ENCODE measurements at regions not wholly inside any gene's neighbourhood (a gene's known extent, or its start where the extent isn't known, plus 50 kb on each side); places are given as distances from the start of the nearest gene placed in this dataset.
"Not testable (repeated sequence)": the region's sequence is repeated elsewhere in the genome, so short reads cannot be mapped to it uniquely, and the experiment has no call there.

DNA sequence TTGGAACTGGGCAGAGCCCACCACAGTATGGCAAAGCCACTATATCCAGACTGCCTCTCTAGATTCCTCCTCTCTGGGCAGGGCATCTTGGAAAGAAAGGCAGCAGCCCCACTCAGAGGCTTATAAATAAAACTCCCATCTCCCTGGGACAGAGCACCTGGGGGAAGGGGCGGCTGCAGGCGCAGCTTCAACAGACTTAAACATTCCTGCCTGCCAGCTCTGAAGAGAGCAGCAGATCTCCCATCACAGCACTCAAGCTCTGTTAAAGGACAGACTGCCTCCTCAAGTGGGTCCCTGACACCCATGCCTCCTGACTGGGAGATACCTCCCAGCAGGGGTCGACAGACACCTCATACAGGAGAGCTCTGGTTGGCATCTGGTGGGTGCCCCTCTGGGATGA, 193.6 kb downstream of the MREG start:
- CTCF ChIA-PET: interaction anchor here (0.6 to 1.2 kb wide), 4 partner anchors 9 to 949 kb away, joined by 3 read pairs; no protein-coding TSS in a partner anchor
- H3K4me1 Mint-ChIP-seq; H3K27ac Mint-ChIP-seq; H3K9me3 Mint-ChIP-seq; DNase-seq; H3K4me3 Mint-ChIP-seq; POLR2A ChIA-PET; H3K36me3 Mint-ChIP-seq (ENCODE audit: low read depth): not testable (repeated sequence)
- H3K27me3 Mint-ChIP-seq: peaks cover 31% of the 10 kb centered on the region

DNA sequence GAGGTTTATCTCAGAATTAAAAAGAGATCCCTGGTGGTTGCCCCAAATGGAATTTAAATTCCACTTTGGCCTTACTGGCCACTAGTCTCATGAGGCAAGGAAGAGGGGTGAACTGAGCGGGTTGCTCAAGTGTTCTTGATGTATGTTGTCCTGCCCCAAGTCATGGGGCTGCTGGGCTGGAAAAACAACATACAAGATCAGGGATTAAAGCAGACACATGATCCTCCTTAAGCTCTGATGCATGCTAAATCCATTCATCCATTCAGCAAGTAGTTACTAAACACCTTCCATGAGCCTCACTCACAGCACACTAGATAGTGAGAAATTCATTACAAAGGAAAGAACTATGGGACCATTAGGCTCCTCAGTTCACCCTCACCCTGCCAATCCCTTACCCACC, 196.3 kb downstream of the MREG start:
- no peak for DNase-seq
- ChIA-PET POLR2A (no interaction called here), CTCF (interaction anchor here (1.3 kb wide), 1 partner anchor 12 kb away, joined by 4 read pairs; no protein-coding TSS in a partner anchor)
- Mint-ChIP-seq H3K36me3 (ENCODE audit: low read depth) (peaks cover 1% of the 10 kb centered on the region), H3K27me3 (peaks cover 14% of the 10 kb centered on the region), H3K27ac (no peak overlapping the region), H3K9me3 (peaks cover 4% of the 10 kb centered on the region), H3K4me3 (no peak overlapping the region), H3K4me1 (peaks cover 9% of the 10 kb centered on the region)

DNA sequence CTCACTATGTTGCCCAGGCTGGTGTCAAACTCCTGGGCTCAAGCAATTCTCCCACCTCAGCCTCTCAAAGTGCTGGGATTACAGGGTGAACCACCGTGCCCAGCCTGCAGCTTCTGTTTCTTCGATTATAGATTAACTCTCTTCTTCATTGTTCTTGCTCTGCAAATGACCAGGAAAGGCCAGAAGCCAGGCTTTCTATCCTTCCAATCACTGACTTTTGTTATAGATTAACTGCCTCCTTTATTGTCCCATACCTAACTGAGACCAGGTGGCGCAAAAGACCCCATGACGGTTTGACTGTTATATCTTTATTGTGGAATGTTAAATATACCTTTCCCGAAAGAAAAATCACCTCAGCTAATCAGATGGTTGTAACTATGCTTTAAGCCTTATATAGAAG, 196.9 kb downstream of the MREG start:
- no peak for DNase-seq
- Mint-ChIP-seq H3K36me3 (ENCODE audit: low read depth) (peaks cover 1% of the 10 kb centered on the region), H3K4me3 (no peak overlapping the region), H3K27ac (no peak overlapping the region), H3K9me3 (peaks cover 3% of the 10 kb centered on the region), H3K4me1 (peaks cover 15% of the 10 kb centered on the region), H3K27me3 (peaks cover 11% of the 10 kb centered on the region)
- POLR2A ChIA-PET: no interaction called here
- CTCF ChIA-PET: no interaction called here

DNA sequence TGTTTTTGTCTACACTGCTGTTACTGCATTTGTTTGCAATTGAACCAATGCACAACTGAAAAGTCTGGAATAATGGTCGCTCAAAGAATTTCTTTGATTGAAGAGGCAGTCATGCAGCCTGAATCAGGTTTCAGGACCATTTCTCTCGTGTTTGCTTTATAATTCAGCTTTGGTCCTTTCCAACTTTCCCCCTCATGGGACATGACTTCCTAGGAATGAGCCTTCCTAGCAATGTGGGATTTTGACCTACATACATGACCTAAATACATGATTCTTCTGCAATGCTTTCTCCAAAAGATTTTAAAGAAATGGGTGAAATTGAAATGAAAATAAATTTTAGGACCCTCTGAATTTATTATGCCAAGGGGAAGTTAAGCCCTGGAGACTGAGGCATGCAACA, 197.4 kb downstream of the MREG start:
- Mint-ChIP-seq H3K27me3 (peaks cover 7% of the 10 kb centered on the region), H3K27ac (no peak overlapping the region), H3K4me3 (no peak overlapping the region), H3K36me3 (ENCODE audit: low read depth) (peaks cover 1% of the 10 kb centered on the region), H3K4me1 (peaks cover 19% of the 10 kb centered on the region), H3K9me3 (no peaks in the 10 kb centered on the region)
- CTCF ChIA-PET: no interaction called here
- POLR2A ChIA-PET: no interaction called here
- DNase-seq: no peak

DNA sequence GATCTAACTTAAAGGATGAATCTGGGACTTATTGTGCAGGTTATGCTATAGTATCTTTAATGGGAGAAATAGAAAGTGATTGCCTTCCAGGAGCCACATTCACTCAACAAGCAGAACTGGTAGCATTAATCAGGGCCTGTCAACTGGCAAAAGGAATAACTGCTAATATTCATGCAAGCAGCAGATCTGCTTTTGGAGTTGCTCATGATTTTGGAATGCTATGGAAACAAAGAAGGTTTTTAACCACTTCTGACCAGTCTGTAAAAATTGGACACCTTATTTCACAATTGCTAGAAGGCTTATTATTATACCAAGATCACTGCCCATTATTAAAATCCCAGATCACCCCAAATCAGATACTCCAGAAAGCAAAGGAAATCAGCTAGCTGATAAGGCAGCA, 200.4 kb downstream of the MREG start:
- Mint-ChIP-seq H3K36me3 (ENCODE audit: low read depth) (peaks cover 1% of the 10 kb centered on the region), H3K4me1 (peaks cover 25% of the 10 kb centered on the region), H3K4me3 (no peak overlapping the region), H3K27me3 (peaks cover 3% of the 10 kb centered on the region), H3K9me3 (no peaks in the 10 kb centered on the region), H3K27ac (no peak overlapping the region)
- DNase-seq: no peak
- ChIA-PET CTCF (no interaction called here), POLR2A (no interaction called here)

DNA sequence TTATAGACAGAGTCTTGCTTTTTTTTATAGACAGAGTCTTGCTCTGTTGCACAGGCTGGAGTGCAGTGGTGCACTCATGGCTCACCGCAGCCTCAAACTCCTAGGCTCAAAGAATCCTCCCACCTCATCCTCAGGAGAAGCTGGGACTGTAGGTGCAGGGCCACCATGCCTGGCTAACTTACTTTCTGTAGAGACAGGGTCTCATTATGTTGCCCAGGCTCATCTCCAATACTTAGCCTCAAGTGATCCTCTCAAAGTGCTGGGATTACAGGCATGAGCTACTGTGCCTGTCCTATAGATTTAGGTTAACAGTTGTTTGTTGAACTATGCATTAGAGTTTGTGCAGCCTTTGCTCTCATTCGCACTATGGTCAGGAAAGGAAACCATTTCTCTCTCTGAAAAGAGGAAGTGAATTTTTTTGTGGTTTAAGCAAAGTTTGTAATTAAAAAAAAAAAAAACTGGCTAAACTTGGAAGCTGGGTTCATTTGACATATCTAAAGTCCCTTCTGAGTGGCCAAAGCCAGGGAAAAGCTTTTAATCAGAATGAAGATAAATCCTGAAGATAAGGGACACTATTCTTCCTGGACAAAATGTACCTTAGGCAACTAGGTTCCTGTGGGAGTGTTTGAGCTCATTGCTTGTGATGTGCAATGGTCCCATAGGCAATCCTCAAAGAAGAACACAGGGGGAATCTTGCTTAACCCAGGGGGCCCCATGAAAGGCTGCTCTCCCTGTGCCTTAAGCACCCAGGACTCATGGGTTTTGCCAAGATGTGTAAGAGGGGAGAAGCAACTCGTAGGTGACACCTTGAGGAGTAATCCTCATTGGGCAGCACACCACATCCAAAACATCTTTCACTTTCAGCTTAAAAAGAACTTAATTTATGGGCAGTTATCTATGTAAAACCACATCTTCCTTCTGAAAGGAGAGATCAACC, 201.7 kb downstream of the MREG start:
- Mint-ChIP-seq H3K27ac (peak overlapping the region; percentile 83), H3K27me3 (peaks cover 7% of the 10 kb centered on the region), H3K4me1 (peaks cover 25% of the 10 kb centered on the region), H3K9me3 (no peaks in the 10 kb centered on the region), H3K4me3 (no peak overlapping the region), H3K36me3 (ENCODE audit: low read depth) (peaks cover 1% of the 10 kb centered on the region)
- ChIA-PET CTCF (interaction anchor here (1.0 kb wide), 1 partner anchor 15 kb away, joined by 3 read pairs; no protein-coding TSS in a partner anchor), POLR2A (no interaction called here)
- DNase-seq: peak; percentile 6

DNA sequence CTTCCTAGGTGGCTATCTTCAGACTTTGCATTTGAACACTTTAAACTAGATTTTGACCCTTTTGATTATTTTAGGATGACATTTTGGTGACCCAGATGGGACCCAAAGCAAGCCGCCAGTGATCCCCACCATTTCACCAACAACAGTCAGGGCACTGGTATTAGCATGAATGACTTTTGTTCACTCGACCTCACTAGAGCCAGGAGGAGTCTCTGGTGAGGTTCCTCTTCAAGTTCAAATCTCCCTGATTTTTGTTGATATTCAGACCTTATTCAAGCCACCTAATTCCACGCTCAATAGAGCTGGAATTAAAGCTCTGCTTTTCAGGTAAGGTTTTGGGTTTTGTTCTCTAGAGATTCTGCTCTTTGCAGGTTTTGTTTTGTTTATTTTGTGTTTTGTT, 202.3 kb downstream of the MREG start:
- Mint-ChIP-seq H3K4me3 (no peak overlapping the region), H3K4me1 (peaks cover 25% of the 10 kb centered on the region), H3K9me3 (no peaks in the 10 kb centered on the region), H3K27ac (no peak overlapping the region), H3K36me3 (ENCODE audit: low read depth) (peaks cover 1% of the 10 kb centered on the region), H3K27me3 (peaks cover 5% of the 10 kb centered on the region)
- ChIA-PET POLR2A (no interaction called here), CTCF (no interaction called here)
- no peak for DNase-seq

DNA sequence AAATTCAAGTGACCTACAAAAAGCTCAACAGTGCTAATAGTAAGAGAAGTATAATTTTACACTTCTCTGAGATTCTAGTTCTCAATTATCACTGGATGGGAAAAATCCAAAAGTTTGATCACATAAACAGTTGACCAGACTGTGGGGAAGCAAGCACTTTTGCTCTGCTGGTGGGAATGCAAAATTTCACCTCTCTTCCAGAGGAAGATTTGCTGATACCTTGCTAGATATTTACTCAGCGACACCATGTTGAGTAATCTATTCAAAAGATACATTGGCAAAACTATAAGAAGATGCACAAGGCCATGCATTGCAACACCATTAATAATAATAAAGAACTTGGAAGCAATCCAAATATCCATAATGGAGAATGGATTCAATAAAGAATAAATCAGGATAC, 204.4 kb downstream of the MREG start:
- no peak for DNase-seq
- POLR2A ChIA-PET: no interaction called here
- H3K36me3 Mint-ChIP-seq (ENCODE audit: low read depth): peaks cover 1% of the 10 kb centered on the region
- H3K27me3 Mint-ChIP-seq: peaks cover 5% of the 10 kb centered on the region
- CTCF ChIA-PET: interaction anchor here (0.7 kb wide), 1 partner anchor 10 kb away, joined by 3 read pairs; no protein-coding TSS in a partner anchor
- H3K27ac Mint-ChIP-seq: no peak overlapping the region
- no peak overlapping the region for H3K4me3 Mint-ChIP-seq
- H3K9me3 Mint-ChIP-seq: no peaks in the 10 kb centered on the region
- H3K4me1 Mint-ChIP-seq: peaks cover 25% of the 10 kb centered on the region

DNA sequence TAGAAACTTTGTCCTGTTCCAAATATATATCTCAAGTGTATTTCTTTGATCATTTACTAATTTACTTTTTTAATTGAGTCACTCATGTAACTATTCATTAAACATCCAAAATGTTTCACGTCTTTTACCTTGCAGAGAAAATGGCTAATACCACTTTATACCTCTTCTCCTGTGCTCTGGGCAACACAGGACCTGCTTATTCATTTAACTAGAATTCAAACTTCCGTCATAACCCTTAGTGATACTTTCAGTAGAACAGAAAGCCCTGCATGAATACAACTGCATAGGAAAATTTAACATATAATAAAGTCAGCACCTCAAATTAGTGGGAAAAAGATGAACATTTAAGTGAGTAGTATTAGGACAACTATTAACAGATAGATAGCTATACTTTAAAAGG, 205.2 kb downstream of the MREG start:
- H3K4me3 Mint-ChIP-seq: no peak overlapping the region
- peaks cover 5% of the 10 kb centered on the region for H3K27me3 Mint-ChIP-seq
- H3K9me3 Mint-ChIP-seq: no peaks in the 10 kb centered on the region
- H3K4me1 Mint-ChIP-seq: peaks cover 25% of the 10 kb centered on the region
- ChIA-PET POLR2A (no interaction called here), CTCF (no interaction called here)
- DNase-seq: no peak
- no peak overlapping the region for H3K27ac Mint-ChIP-seq
- peaks cover 1% of the 10 kb centered on the region for H3K36me3 Mint-ChIP-seq (ENCODE audit: low read depth)

DNA sequence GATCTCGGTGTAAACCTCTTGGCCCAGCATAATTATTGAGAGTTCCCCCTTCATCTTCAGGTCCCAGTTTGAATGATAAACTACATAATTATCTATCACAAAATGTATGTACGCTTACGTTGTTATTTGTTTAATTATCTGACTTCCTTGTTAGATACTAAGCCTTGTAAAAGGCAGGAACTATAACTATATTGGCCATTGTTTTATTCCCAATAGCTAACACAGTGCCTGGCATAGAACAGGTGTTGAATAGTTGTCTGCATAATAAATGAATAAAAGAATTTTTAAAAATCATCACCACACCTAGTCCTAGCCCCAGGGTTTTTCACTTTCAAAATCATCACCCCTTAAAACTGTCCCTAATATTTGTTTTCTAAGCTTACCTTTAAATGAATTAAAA, 207.9 kb downstream of the MREG start:
- CTCF ChIA-PET: interaction anchor here (1.3 kb wide), 1 partner anchor 9 kb away, joined by 3 read pairs; no protein-coding TSS in a partner anchor
- no peaks in the 10 kb centered on the region for H3K36me3 Mint-ChIP-seq (ENCODE audit: low read depth)
- H3K4me1 Mint-ChIP-seq: peaks cover 2% of the 10 kb centered on the region
- H3K9me3 Mint-ChIP-seq: no peaks in the 10 kb centered on the region
- POLR2A ChIA-PET: interaction anchor here (0.7 kb wide), 1 partner anchor 507 kb away, joined by 4 read pairs; no protein-coding TSS in a partner anchor
- peaks cover 5% of the 10 kb centered on the region for H3K27me3 Mint-ChIP-seq
- no peak for DNase-seq
- H3K27ac Mint-ChIP-seq: no peak overlapping the region
- H3K4me3 Mint-ChIP-seq: no peak overlapping the region

DNA sequence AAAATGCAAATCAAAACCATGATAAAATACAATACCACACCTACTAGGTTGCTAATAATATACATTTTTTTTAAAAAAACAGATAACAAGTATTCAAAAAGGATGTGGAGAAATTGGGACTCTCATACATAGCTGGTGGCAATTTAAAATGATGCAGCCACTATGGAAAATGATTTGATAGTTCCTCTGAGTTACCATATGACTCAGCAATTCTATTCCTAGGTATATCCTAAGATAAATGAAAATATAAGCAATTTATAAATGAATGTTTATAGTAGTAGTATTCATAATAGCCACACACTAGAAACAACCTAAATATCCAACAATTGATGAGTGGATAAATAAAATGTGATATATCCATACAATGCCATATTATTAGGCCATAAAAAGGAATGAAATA, 210.2 kb downstream of the MREG start:
- no peaks in the 10 kb centered on the region for H3K36me3 Mint-ChIP-seq (ENCODE audit: low read depth)
- H3K27ac Mint-ChIP-seq: no peak overlapping the region
- peaks cover 5% of the 10 kb centered on the region for H3K27me3 Mint-ChIP-seq
- no peaks in the 10 kb centered on the region for H3K9me3 Mint-ChIP-seq
- no peak for DNase-seq
- no peak overlapping the region for H3K4me3 Mint-ChIP-seq
- H3K4me1 Mint-ChIP-seq: no peaks in the 10 kb centered on the region
- CTCF ChIA-PET: no interaction called here
- POLR2A ChIA-PET: no interaction called here

DNA sequence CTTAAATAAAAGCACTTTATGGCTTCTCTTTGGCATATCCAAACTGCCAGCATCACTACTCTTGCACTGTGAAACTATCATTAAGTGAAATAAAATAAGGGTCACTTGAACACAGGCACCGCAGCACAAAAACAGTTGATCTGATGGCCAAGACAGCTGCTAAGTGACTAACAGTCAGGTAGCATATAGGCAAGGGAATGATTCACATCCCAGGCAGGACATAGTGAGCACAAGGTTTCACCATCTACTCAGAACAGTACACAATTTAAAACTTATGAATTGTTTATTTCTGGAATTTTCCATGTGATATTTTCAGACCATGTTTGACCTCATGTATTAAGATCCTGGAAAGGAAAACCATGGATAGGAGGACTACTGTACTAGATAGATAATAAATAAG, 214.2 kb downstream of the MREG start:
- Mint-ChIP-seq H3K4me3 (no peak overlapping the region), H3K9me3 (no peaks in the 10 kb centered on the region), H3K36me3 (ENCODE audit: low read depth) (no peaks in the 10 kb centered on the region), H3K27ac (no peak overlapping the region), H3K4me1 (peaks cover 9% of the 10 kb centered on the region), H3K27me3 (no peaks in the 10 kb centered on the region)
- DNase-seq: no peak
- ChIA-PET CTCF (no interaction called here), POLR2A (no interaction called here)

DNA sequence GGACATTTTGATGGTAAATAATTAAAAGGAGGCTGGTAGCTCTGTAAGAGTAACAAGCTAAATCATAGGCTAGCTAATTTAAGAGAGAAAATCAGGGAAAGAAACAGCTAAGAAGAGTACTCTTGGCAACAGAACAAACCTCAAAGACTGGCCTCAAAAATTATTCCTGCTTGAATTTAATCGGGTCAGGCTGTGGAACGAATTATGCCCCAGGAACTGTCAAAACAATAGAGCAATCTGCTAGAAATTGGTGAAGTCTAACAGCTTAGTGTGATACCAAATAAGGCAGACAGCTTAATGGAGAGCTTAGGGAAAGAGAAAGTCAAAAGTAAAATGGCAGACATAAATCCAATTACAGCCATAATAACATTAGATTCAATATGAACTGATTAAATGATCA, 215.7 kb downstream of the MREG start:
- peaks cover 15% of the 10 kb centered on the region for H3K4me1 Mint-ChIP-seq
- H3K27ac Mint-ChIP-seq: no peak overlapping the region
- POLR2A ChIA-PET: no interaction called here
- no peaks in the 10 kb centered on the region for H3K36me3 Mint-ChIP-seq (ENCODE audit: low read depth)
- no peak overlapping the region for H3K4me3 Mint-ChIP-seq
- no peaks in the 10 kb centered on the region for H3K27me3 Mint-ChIP-seq
- H3K9me3 Mint-ChIP-seq: no peaks in the 10 kb centered on the region
- no peak for DNase-seq
- CTCF ChIA-PET: interaction anchor here (0.6 to 1.1 kb wide), 2 partner anchors 14 to 66 kb away, joined by 3 to 4 read pairs; no protein-coding TSS in a partner anchor

All from activated CD4-positive, alpha-beta T cell treated with anti-CD3 and anti-CD28 coated beads, Interleukin-2, amount 10 ng/mL, durations not matched to agents 7 days and 5 days (primary cell).